GF-D8 (cell line): ENCODE measurements at regions not wholly inside any gene's neighbourhood (a gene's known extent, or its start where the extent isn't known, plus 50 kb on each side); places are given as distances from the start of the nearest gene placed in this dataset.
"Not testable (repeated sequence)": the region's sequence is repeated elsewhere in the genome, so short reads cannot be mapped to it uniquely, and the experiment has no call there.

Experiments
- DNase-seq: peaks from one replicate; lab custom pipeline; 2025; lab: John Stamatoyannopoulos, UW

DNA sequence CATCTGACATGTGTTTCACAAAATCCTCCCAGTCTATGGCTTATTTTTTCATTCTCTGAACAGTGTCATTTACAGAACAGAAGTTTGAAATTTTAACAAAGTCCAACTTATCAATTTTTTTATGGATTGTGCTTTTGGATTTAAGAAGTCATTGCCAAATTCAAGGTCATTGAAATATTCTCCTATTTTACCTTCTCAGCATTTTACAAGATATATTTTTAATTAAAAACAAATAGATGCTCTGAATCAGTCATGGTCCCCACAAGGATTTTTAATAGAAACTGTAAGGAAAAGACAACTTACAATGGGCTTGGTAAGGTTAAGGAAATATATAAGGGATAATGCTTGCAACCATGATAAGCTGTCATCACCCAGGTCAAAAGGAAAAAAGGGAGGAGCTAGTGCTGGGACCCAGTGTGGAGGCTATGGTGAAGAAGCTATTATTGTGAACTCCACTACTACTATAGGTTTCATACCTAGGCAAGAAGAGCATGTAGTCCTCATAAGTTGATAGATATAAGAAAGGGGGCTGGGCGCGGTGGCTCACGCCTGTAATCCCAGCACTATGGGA, 144.5 kb upstream of the KCNJ15 start:
- DNase-seq: no peak

- DNase-seq: no peak
These were observed 142.0 kb upstream of the KCNJ15 start for GRCh38 chr21:38114717-38115333.

GRCh38 chr21:38115870-38116269, 140.9 kb upstream of the KCNJ15 start:
- DNase-seq: no peak

GRCh38 chr21:38119793-38120192, 137.0 kb upstream of the KCNJ15 start:
- no peak for DNase-seq

DNA sequence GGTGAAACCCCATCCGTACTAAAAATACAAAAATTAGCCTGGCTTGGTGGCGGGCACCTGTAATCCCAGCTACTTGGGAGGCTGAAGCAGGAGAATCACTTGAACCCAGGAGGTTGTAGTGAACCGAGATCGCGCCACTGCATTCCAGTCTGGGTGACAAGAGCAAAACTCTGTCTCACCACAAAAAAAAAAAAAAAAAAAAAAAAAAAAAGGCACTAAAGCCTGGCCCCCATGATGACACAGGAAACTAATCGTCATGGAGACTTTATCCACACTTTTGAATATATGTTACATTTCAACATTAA, 136.2 kb upstream of the KCNJ15 start:
- not testable (repeated sequence) for DNase-seq

- DNase-seq: no peak
These were observed 135.6 kb upstream of the KCNJ15 start for GRCh38 chr21:38120984-38121855.

- no peak for DNase-seq
These were observed 134.7 kb upstream of the KCNJ15 start for GRCh38 chr21:38121888-38122720.

- DNase-seq: no peak
These were observed 133.2 kb upstream of the KCNJ15 start for GRCh38 chr21:38123626-38124025.

DNA sequence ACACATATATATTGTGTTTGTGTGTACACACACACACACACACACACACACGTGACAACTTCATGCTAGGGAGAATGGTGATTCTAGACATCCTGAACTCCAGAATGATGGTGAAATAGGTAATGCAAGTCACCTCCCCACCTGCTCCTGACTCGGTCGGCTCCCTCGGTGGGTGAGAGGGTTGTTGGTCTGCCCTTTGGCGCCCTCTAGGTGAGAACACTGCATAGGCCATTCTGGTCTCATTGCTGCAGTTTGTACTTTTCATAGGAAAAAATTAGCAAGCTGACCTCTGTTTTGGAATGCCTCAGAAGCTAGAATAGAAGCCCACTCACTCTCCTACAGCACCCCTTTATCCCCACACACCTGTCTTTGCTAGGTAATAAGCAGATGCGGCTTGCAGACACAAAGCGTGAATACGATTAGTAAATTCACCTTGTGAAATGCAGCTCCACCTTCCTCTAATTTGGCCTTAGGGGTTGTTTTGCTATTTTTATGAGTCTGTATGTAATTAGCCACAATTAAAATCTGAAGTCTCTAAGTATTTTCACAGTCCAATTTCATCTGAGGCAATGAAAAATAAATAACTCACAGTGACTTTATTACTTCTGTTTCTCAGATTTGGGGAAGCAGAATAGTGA, 130.0 kb upstream of the KCNJ15 start:
- DNase-seq: no peak

GRCh38 chr21:38129711-38130110, 127.1 kb upstream of the KCNJ15 start:
- no peak for DNase-seq

- no peak for DNase-seq
These were observed 123.6 kb upstream of the KCNJ15 start for GRCh38 chr21:38133240-38133639.

- no peak for DNase-seq
These were observed 122.5 kb upstream of the KCNJ15 start for GRCh38 chr21:38134084-38134873.

- no peak for DNase-seq
These were observed 120.6 kb upstream of the KCNJ15 start for GRCh38 chr21:38136201-38136600.

DNA sequence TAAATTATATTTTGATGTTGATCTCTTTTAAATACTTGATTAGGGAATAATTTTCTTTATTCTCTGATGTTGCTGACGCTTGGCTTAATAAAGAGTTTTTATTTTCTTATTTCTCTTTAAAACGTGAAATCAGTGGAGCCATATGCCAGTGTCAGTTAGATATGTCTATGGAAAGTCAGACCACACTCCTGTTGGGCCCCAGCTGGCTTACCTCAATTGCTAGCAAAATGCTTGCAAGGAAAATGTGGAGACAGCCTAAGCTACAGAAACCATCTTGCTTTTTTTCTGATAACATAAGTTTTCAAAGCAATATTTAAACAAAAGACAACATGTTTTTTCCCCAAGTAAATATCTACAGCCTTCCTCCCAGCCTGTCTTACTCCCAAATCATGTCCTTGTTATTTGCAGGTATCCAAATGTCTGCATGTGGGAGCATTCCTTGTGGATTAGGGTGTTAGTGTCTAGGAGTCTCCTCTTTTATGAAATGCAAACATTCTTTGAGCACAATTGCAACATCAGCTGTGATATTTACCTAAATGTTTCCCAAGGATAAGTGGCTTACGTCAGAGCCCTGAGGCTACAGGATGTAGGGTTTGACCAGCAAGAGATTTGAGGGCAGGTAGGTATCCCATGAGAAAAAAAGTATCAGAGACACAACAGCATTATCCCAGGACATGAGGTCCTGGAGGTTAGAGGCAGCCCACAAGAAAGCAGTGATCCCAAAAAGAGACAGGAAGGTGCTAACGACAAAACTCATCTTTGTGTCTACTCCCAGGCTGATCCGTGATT, 117.2 kb upstream of the KCNJ15 start:
- no peak for DNase-seq

GRCh38 chr21:38140207-38140903, 116.4 kb upstream of the KCNJ15 start:
- DNase-seq: no peak

DNA sequence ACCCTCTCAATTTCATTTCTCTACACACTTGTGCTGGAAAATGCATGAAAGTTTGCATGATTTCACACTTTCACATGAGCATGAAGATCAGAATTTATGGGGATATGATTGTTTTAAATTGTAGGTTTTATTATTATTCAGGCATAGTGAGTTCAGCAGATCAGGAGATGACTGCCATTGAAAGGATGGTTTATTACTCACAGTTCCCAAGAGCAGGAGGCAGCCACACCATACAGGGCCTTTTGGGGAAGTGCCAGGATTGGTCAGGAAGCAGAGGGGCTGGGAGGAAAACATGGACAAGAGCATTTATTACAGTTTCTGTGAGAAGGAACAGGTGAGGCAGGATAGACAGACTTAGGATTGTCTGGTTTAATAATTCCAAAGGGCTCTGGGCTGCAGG, 114.6 kb upstream of the KCNJ15 start:
- DNase-seq: no peak

DNA sequence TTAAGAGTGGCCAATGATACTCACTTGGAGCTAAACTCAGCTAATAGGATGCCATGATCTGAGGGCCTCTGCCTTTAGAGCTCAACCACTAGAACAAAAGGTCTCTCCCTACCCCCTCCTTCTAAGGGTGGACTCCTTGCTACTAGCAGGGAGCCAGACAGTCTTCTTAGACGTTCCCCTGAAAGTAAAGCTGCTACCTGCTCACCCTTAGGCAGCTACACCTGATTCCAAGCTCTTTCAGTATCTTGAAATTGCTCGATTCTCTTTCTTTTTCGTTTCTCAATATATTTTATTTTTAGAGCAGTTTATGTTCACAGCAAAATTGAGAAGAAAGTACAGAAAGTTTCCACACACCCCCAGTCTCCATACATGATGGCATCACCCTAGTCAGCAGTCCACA, 112.6 kb upstream of the KCNJ15 start:
- no peak for DNase-seq

GRCh38 chr21:38145104-38145503, 111.7 kb upstream of the KCNJ15 start:
- DNase-seq: no peak

DNA sequence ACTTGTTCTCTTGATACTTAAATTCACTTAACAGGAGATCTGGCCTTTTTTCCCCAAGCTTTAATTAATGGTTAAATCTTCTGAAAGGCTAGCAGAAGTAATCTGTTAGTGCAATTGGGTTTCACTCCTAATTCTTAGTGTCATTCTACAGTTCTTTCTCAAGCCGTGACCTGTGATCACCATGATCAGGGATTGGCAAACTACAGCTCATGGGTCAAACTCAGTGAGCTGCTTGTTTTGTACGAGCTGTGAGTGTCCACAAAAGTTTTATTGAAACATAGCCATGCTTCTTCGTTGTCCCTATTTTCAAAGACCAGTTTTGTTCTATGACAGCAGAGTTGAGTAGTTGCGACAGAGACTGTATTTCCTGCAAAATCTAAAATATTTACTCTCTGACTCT, 109.4 kb upstream of the KCNJ15 start:
- no peak for DNase-seq

GRCh38 chr21:38148046-38148445, 108.7 kb upstream of the KCNJ15 start:
- no peak for DNase-seq
